ENCODE measurements at regions not wholly inside any gene's neighbourhood (a gene's known extent, or its start where the extent isn't known, plus 50 kb on each side); places are given as distances from the start of the nearest gene placed in this dataset.

DNA sequence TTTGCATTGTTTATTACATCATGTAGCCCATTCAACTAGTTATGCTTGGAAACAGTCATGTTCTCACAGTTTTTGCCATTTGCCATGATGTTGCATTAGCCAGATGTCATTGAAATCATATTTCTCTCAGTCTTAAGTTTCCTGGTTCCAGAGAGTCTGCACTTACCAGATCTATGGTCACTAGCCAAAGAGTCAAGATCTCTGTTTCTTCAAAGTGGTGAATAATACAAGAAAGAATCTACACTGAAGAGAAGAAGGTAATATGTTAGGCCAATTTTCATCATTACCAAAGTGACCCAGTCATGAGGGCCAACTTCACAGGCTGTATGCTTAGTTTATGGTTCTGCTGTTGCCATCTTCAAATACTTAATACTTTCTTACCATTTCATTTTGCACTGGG, 89.0 kb upstream of the PHYHIPL start:
- H3K27me3 Mint-ChIP-seq = no peaks in the 10 kb centered on the region
- Histone ChIP-seq H3K27me3 (ENCODE audit: insufficient read depth, low read length, poor library complexity, severe bottlenecking) (no peaks in the 10 kb centered on the region), H3K27ac (ENCODE audit: low read depth, low read length) (no peak overlapping the region), H3K9me3 (ENCODE audit: low read length) (no peaks in the 10 kb centered on the region), H3K4me1 (ENCODE audit: insufficient read depth, low read length) (no peaks in the 10 kb centered on the region), H3K36me3 (ENCODE audit: insufficient read depth, low read length) (no peaks in the 10 kb centered on the region), H3K4me3 (ENCODE audit: low read length) (no peak overlapping the region)
- H3K4me3 Mint-ChIP-seq = no peak overlapping the region
- H3K4me1 Mint-ChIP-seq = no peaks in the 10 kb centered on the region
- DNase-seq = no peak
- H3K27ac Mint-ChIP-seq = no peak overlapping the region
- CTCF ChIA-PET = no interaction called here
- no peaks in the 10 kb centered on the region for H3K36me3 Mint-ChIP-seq
- peaks cover 0 to 6% (median 0%) of the 10 kb centered on the region in 5 donors for H3K9me3 Mint-ChIP-seq
- POLR2A ChIA-PET = no interaction called here

DNA sequence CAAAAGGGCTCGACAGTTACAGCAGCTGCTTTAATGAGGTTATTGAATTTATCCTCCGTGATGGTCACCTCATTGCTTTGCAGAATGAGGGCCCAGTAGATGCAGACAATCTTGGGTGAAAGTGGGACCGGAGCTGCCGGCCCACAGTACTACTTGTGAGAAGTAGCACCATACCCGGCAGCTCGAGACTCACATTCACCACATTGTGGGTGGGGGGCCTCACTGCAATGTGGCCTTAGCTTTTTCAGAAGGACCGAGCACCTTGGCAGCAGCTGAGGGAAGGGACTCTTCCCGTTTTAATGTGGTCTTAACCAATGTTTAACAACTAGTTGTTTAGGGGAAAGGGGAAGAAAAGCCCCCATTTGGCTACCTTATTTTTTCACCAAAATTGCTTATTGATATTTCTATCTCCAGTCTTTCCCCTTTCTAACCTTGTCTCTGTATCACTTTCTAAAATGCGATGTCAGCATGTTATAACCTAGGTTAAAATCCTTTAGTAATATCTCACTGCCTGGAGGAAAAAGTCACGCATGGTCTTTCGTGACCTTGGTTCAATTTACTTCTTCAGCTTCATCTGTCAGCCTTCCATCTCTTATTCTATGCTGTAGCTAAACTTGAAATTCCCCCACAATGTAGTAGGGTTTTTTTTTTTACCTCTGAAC, 87.4 kb upstream of the PHYHIPL start:
- no peaks in the 10 kb centered on the region for H3K36me3 ChIP-seq (ENCODE audit: insufficient read depth, low read length)
- H3K36me3 Mint-ChIP-seq = no peaks in the 10 kb centered on the region
- ChIA-PET CTCF (no interaction called here), POLR2A (no interaction called here)
- no peaks in the 10 kb centered on the region for H3K4me1 ChIP-seq (ENCODE audit: insufficient read depth, low read length)
- H3K27me3 Mint-ChIP-seq = no peaks in the 10 kb centered on the region
- H3K9me3 Mint-ChIP-seq = peaks cover 0 to 6% (median 0%) of the 10 kb centered on the region in 5 donors
- no peak for DNase-seq
- H3K4me3 Mint-ChIP-seq = no peak overlapping the region
- H3K4me3 ChIP-seq (ENCODE audit: low read length) = no peak overlapping the region
- no peaks in the 10 kb centered on the region for H3K4me1 Mint-ChIP-seq
- H3K27ac ChIP-seq (ENCODE audit: low read depth, low read length) = no peak overlapping the region
- H3K9me3 ChIP-seq (ENCODE audit: low read length) = no peaks in the 10 kb centered on the region
- no peak overlapping the region for H3K27ac Mint-ChIP-seq
- H3K27me3 ChIP-seq (ENCODE audit: insufficient read depth, low read length, poor library complexity, severe bottlenecking) = no peaks in the 10 kb centered on the region

DNA sequence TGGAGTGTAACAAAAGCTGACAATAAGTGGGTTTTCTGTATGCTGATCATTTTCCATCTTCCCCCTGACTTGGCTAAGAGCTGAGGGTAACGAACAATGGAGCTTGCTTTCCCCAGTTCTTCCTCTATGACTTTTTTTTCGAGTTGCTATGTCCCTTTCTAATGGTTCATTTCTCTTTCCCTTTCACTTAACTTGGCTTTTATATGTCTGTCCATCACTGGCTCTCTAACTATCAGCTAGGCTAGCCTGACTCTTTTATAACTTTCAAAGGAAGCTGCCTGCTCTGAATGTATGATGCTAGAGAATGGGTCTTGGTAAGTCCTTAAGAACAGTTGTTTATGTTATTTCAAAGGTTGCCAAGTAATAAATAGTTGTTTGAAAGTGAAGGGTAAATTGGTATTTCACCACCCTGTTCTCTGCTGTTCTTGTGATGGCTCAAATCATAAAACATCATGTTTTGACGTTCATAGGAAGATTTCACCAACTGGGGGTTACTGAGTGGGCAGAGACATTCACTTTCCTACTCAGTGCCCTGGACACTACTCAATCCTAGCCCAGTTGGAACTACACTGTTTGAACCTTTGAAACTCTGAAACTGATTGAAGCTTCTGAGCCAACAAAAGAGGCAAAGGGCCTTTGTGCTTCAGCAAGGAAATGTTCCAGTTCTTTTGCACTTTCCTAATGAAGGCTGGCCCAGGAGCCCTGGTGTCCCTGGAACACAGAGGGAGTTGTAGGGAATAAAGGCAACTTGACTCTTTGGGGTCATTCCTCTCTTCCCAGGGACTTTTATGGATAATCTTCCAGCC, 85.4 kb upstream of the PHYHIPL start:
- no peaks in the 10 kb centered on the region for H3K36me3 Mint-ChIP-seq
- H3K4me1 Mint-ChIP-seq = no peaks in the 10 kb centered on the region
- peak overlapping the region in 1 of 8 donors; percentile 79 for H3K27ac Mint-ChIP-seq
- H3K4me3 ChIP-seq (ENCODE audit: low read length) = no peak overlapping the region
- ChIA-PET POLR2A (no interaction called here), CTCF (no interaction called here)
- no peaks in the 10 kb centered on the region for H3K27me3 ChIP-seq (ENCODE audit: insufficient read depth, low read length, poor library complexity, severe bottlenecking)
- no peaks in the 10 kb centered on the region for H3K27me3 Mint-ChIP-seq
- no peak overlapping the region for H3K4me3 Mint-ChIP-seq
- H3K9me3 Mint-ChIP-seq = peaks cover 0 to 6% (median 2%) of the 10 kb centered on the region in 5 donors
- H3K9me3 ChIP-seq (ENCODE audit: low read length) = no peaks in the 10 kb centered on the region
- H3K4me1 ChIP-seq (ENCODE audit: insufficient read depth, low read length) = no peaks in the 10 kb centered on the region
- no peak overlapping the region for H3K27ac ChIP-seq (ENCODE audit: low read depth, low read length)
- no peak for DNase-seq
- H3K36me3 ChIP-seq (ENCODE audit: insufficient read depth, low read length) = no peaks in the 10 kb centered on the region

DNA sequence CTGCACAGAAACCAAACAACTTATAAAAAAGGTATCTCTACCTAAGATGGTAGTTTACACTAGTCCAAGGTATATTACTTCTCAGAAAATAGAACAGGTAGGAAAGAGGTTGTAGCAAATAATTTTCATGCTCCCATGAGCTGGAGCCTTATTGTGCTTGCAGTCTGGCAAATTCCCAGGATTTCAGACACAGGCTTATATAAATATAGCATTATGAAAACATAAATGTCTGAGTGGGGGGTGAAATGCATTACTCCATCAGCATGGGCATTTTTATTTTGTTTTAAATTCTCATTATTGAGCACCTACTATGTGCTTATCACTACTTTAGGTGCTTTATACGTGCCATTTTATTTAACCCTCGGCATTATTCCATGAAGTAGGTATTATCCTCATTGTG, 83.0 kb upstream of the PHYHIPL start:
- no peak overlapping the region for H3K27ac ChIP-seq (ENCODE audit: low read depth, low read length)
- no peak for DNase-seq
- POLR2A ChIA-PET = no interaction called here
- no peaks in the 10 kb centered on the region for H3K9me3 ChIP-seq (ENCODE audit: low read length)
- H3K36me3 ChIP-seq (ENCODE audit: insufficient read depth, low read length) = no peaks in the 10 kb centered on the region
- no peaks in the 10 kb centered on the region for H3K4me1 Mint-ChIP-seq
- no peak overlapping the region for H3K4me3 ChIP-seq (ENCODE audit: low read length)
- no peaks in the 10 kb centered on the region for H3K27me3 ChIP-seq (ENCODE audit: insufficient read depth, low read length, poor library complexity, severe bottlenecking)
- CTCF ChIA-PET = interaction anchor here (1.1 to 1.4 kb wide), 2 partner anchors 10 to 24 kb away, joined by 3 read pairs; no protein-coding TSS in a partner anchor
- no peaks in the 10 kb centered on the region for H3K36me3 Mint-ChIP-seq
- no peak overlapping the region for H3K4me3 Mint-ChIP-seq
- peaks cover 2 to 9% (median 3%) of the 10 kb centered on the region in 5 donors for H3K9me3 Mint-ChIP-seq
- H3K27me3 Mint-ChIP-seq = no peaks in the 10 kb centered on the region
- no peak overlapping the region for H3K27ac Mint-ChIP-seq
- no peaks in the 10 kb centered on the region for H3K4me1 ChIP-seq (ENCODE audit: insufficient read depth, low read length)

DNA sequence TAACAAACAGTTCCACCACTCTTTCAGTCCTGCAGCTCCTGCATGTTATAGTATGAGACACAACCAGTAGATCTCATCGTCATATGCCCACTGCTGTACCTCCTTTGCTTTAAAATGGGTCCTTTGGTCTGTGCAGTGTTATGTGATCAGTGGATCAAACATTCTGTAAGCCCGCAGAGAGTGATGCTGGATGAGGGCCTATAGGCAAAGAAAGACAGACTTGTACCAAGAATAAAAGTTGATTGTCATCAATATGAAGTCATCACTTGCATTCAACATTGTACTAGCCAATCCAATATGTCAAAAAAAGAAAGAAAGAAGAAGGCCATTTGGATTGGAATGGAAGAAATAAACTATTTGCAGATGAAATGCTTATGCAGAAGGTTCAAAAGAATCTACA, 79.8 kb upstream of the PHYHIPL start:
- no peaks in the 10 kb centered on the region for H3K36me3 Mint-ChIP-seq
- H3K9me3 Mint-ChIP-seq = peaks cover 0 to 16% (median 3%) of the 10 kb centered on the region in 5 donors
- no peaks in the 10 kb centered on the region for H3K4me1 Mint-ChIP-seq
- H3K27ac ChIP-seq (ENCODE audit: low read depth, low read length) = no peak overlapping the region
- H3K4me3 ChIP-seq (ENCODE audit: low read length) = no peak overlapping the region
- DNase-seq = no peak
- CTCF ChIA-PET = no interaction called here
- H3K27me3 ChIP-seq (ENCODE audit: insufficient read depth, low read length, poor library complexity, severe bottlenecking) = no peaks in the 10 kb centered on the region
- no peak overlapping the region for H3K4me3 Mint-ChIP-seq
- POLR2A ChIA-PET = no interaction called here
- H3K27me3 Mint-ChIP-seq = no peaks in the 10 kb centered on the region
- no peaks in the 10 kb centered on the region for H3K36me3 ChIP-seq (ENCODE audit: insufficient read depth, low read length)
- H3K9me3 ChIP-seq (ENCODE audit: low read length) = no peaks in the 10 kb centered on the region
- H3K27ac Mint-ChIP-seq = no peak overlapping the region
- no peaks in the 10 kb centered on the region for H3K4me1 ChIP-seq (ENCODE audit: insufficient read depth, low read length)

DNA sequence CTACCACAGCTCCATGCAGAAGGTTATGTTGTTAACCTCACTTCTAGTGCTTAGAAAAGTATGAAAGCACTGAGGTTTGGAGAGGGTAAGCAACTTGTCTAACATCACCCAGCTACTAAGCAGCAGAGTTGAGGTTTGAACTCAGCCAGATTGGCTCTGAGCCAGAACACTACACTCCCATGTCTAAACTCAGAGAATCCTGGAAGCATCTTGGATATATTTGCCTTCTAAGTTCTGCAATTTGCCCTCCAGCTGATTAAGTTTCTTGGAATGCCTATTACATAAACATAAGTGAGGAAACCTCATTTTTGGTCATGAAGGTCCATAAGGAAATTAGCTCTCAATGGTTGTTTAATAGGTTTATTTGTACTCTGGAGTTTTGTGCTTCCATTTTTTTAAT, 78.1 kb upstream of the PHYHIPL start:
- ChIA-PET CTCF (no interaction called here), POLR2A (no interaction called here)
- DNase-seq = no peak
- Histone ChIP-seq H3K4me3 (ENCODE audit: low read length) (no peak overlapping the region), H3K9me3 (ENCODE audit: low read length) (no peaks in the 10 kb centered on the region), H3K27ac (ENCODE audit: low read depth, low read length) (no peak overlapping the region), H3K27me3 (ENCODE audit: insufficient read depth, low read length, poor library complexity, severe bottlenecking) (no peaks in the 10 kb centered on the region), H3K4me1 (ENCODE audit: insufficient read depth, low read length) (no peaks in the 10 kb centered on the region), H3K36me3 (ENCODE audit: insufficient read depth, low read length) (no peaks in the 10 kb centered on the region)
- Mint-ChIP-seq H3K9me3 (peaks cover 0 to 16% (median 3%) of the 10 kb centered on the region in 5 donors), H3K27ac (no peak overlapping the region), H3K36me3 (no peaks in the 10 kb centered on the region), H3K27me3 (no peaks in the 10 kb centered on the region), H3K4me3 (no peak overlapping the region), H3K4me1 (no peaks in the 10 kb centered on the region)

DNA sequence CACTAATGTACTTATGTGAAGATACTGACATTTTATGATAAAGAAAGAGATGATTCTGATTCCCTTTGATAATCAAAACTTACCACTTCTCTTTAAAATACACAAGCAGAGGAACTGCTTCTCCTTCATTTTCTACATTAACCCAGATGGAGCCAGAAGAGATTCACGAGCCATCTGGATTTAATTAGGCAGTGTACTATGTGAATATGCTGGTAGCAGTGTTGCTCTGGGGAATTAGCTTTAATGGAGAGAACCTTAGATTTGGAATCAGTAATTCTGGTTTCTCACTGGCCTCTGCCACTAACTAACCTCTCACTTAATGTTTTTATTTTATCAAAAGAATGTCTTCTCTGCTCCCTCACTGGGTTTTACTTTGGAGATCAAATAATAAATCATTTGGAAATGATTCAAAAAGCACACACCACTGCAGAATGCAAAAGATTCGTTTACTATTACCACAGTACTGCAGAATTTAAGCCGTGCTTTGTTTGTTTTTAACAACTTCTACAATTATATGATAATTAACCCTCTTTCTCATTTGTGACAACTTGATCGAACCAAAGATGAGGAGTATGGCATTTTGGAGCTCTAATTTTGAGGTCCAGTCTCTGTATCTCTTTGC, 77.5 kb upstream of the PHYHIPL start:
- H3K4me1 Mint-ChIP-seq = no peaks in the 10 kb centered on the region
- ChIA-PET CTCF (no interaction called here), POLR2A (no interaction called here)
- H3K36me3 ChIP-seq (ENCODE audit: insufficient read depth, low read length) = no peaks in the 10 kb centered on the region
- DNase-seq = no peak
- no peaks in the 10 kb centered on the region for H3K9me3 ChIP-seq (ENCODE audit: low read length)
- H3K4me3 ChIP-seq (ENCODE audit: low read length) = no peak overlapping the region
- no peak overlapping the region for H3K27ac Mint-ChIP-seq
- H3K27ac ChIP-seq (ENCODE audit: low read depth, low read length) = no peak overlapping the region
- H3K27me3 ChIP-seq (ENCODE audit: insufficient read depth, low read length, poor library complexity, severe bottlenecking) = no peaks in the 10 kb centered on the region
- H3K36me3 Mint-ChIP-seq = no peaks in the 10 kb centered on the region
- no peak overlapping the region for H3K4me3 Mint-ChIP-seq
- H3K9me3 Mint-ChIP-seq = peaks cover 0 to 16% (median 3%) of the 10 kb centered on the region in 5 donors
- no peaks in the 10 kb centered on the region for H3K4me1 ChIP-seq (ENCODE audit: insufficient read depth, low read length)
- H3K27me3 Mint-ChIP-seq = no peaks in the 10 kb centered on the region

DNA sequence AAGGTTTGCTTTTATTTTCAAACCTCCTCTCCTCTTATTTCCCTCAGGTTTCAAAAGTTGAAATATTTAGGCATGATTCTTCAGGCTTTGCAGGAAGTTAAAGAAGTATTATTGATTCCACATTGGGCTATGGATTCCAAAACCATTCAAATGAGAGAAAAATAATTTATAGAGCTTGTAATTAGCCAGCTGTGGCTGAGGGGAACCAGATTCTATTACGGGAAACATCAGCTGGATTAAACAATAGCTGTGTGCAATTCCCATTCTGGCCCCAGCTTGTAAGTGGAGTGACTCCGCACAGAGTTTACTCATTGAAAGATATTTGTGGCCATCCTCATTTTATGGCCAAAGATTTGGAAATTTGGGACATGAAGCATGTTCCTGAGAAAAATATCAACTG, 77.0 kb upstream of the PHYHIPL start:
- H3K36me3 Mint-ChIP-seq = no peaks in the 10 kb centered on the region
- no peaks in the 10 kb centered on the region for H3K4me1 ChIP-seq (ENCODE audit: insufficient read depth, low read length)
- no peak overlapping the region for H3K27ac ChIP-seq (ENCODE audit: low read depth, low read length)
- H3K9me3 ChIP-seq (ENCODE audit: low read length) = no peaks in the 10 kb centered on the region
- no peak overlapping the region for H3K4me3 ChIP-seq (ENCODE audit: low read length)
- no peaks in the 10 kb centered on the region for H3K4me1 Mint-ChIP-seq
- ChIA-PET CTCF (no interaction called here), POLR2A (no interaction called here)
- no peaks in the 10 kb centered on the region for H3K27me3 ChIP-seq (ENCODE audit: insufficient read depth, low read length, poor library complexity, severe bottlenecking)
- no peaks in the 10 kb centered on the region for H3K36me3 ChIP-seq (ENCODE audit: insufficient read depth, low read length)
- H3K9me3 Mint-ChIP-seq = peaks cover 0 to 16% (median 3%) of the 10 kb centered on the region in 5 donors
- no peak overlapping the region for H3K4me3 Mint-ChIP-seq
- H3K27me3 Mint-ChIP-seq = no peaks in the 10 kb centered on the region
- no peak for DNase-seq
- no peak overlapping the region for H3K27ac Mint-ChIP-seq

Measured in CD8-positive, alpha-beta memory T cell (primary cell).